Stomach (tissue), 4 donors: ENCODE measurements at regions not wholly inside any gene's neighbourhood (a gene's known extent, or its start where the extent isn't known, plus 50 kb on each side); places are given as distances from the start of the nearest gene placed in this dataset.

ENCODE experiments used
- CTCF ChIP-seq, 7 experiments: fragments of 450-650 bp in 4 of 7; fragments of 200-600 bp in 3 of 7; sonication (generic) in 3 of 7; IDR thresholded peaks; one replicate each; pipeline ENCODE4 v1.5.1; 2016 to 2019; ENCODE audit warnings: antibody characterized with exemption in 7 of 7, control low read depth in 2 of 7, mild to moderate bottlenecking in 1 of 7
- POLR2A ChIP-seq, 4 donors: fragments of 450-650 bp; IDR thresholded peaks; one replicate each; pipeline ENCODE4 v1.6.1; 2016; ENCODE audit warnings: antibody characterized with exemption in 4 of 4, control low read depth in 2 of 4, mild to moderate bottlenecking in 1 of 4, moderate library complexity in 1 of 4
- POLR2AphosphoS5 ChIP-seq, 3 donors: sonication (generic); formaldehyde crosslinking; IDR thresholded peaks; one replicate each; pipeline ENCODE4 v1.6.1; 2016; ENCODE audit warnings: antibody characterized with exemption in 3 of 3

- TF ChIP-seq CTCF (IDR thresholded peaks at IDR 0.05) (no peak), POLR2A (IDR thresholded peaks at IDR 0.05) (no peak), POLR2AphosphoS5 (IDR thresholded peaks at IDR 0.05) (no peak)
These were observed 393.1 kb upstream of the ARRDC4 start for GRCh38 chr15:97567411-97567810.
